Sciatic nerve (tissue), 2 donors: ENCODE measurements at regions not wholly inside any gene's neighbourhood (a gene's known extent, or its start where the extent isn't known, plus 50 kb on each side); places are given as distances from the start of the nearest gene placed in this dataset.

ENCODE experiments used
- ATAC-seq: fragments of 200-7000 bp; cut with Tn5 transposase; one replicate; pipeline ENCODE4 v1.9.1; 2020; ENCODE audit warnings: mild to moderate bottlenecking, moderate library complexity
- DNase-seq: peaks from one replicate; pipeline ENCODE4 v3.0.0-alpha.2; 2020; ENCODE audit warnings: low spot score
- intact Hi-C: fragments of 100-400 bp; cut with DNase I; formaldehyde crosslinking; loops from one replicate; pipeline ENCODE4 v1.14.2; 2022
- donor health status: DM: no; HTN: no; CAD: no.
- donor health status: DM: no; HTN: no; CAD: no.

DNA sequence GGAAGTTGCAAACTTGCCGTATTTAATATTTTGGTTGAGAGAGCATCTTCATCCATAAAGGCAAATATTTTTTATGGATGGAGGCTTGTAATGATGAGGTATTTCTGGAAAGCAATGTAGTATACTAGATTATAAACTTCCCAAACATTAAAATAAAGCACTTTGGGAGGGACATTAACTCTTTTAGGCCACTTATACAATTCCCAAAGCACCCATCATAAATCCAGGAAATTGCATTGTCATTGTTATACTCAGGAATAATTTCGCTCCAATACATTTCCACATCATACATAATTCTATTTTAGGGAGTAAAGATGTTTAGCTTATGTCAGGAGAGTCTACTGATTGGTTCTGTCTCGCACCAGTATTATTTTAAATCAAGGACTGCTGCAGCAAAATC is 212.7 kb upstream of the MKI67 start:
- ATAC-seq (no peak), DNase-seq (no peak)
- intact Hi-C loops: no loop called here

DNA sequence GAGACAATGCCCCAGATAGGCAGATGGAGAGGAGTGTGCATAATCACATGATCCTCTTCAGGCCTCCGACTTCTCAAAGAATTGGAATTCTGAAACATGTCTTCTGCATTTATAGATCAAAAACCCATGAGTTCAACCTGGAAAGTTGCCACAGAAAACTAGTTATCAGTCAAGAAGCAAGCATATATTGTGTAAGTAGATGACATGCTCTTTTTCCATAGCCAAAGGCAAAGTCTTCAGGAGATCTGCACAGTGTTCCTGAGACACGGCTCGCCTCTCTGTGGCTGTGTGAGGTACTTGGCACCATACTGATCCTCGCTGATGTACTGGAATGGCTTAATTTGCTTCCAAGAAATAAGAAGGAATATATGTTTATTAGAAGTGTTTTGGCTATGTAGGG is 213.5 kb upstream of the MKI67 start:
- DNase-seq: no peak
- no peak for ATAC-seq
- intact Hi-C loops: no loop called here

DNA sequence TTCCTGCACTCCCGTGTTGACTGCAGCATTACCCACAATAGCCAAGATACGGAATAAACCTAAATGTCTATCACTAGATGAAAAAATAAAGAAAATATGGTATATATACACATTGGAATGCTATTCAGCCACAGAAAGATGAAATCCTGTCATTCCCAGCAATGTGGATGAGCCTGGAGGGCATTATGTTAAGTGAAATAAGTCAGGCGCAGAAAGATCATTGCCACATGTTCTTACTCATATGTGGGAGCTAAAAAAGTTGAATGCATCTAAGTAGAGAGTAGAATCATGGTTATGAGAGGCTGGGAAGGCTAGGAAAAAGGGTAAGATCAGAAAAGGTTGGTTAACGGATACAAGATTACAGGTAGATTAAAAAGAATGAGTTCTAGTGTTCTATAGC is 219.1 kb upstream of the MKI67 start:
- ATAC-seq (no peak), DNase-seq (no peak)

DNA sequence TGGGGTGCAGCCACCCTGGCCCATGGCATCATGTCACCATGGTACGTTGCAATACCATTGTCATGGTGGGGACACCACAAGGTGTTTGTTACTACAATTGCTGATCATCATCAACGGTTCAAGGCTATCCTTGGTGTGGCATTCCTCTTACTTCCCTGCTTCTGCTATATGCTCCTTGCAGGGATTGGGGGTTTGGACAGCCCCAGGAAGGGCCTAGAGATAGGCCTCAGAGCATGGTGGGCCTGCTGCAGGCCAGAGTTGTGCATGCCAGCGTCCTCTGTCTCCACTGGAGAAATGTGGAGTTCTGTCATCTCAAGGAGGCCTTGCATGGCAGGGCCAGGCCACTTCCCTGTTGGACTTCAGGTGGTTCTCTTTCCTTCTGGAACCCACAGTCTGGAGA is 234.6 kb upstream of the MKI67 start:
- intact Hi-C loops: no loop called here
- no peak for ATAC-seq
- DNase-seq: no peak

More for the DNA sequence above, 219.1 kb upstream of the MKI67 start:
- intact Hi-C loops: no loop called here

DNA sequence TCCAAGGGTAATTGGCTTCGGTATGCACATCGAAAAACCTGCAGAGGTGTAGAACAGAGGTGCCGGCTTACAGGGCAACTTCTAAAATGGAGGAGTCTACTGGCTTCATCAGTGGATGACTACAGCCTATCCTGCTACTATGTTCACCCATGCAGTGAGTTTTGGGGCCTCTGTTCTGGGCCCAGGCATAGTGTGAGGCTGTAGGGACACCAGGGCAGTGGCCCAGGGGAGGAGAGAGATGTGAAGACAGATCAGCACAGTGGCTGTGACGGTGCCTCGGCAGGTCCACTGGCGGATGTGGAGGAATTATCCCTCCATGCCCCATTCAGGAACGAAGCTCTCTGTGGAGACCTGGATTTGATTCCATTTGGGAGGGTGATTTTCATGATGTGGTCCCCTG is 235.3 kb upstream of the MKI67 start:
- no peak for DNase-seq
- intact Hi-C loops: no loop called here

DNA sequence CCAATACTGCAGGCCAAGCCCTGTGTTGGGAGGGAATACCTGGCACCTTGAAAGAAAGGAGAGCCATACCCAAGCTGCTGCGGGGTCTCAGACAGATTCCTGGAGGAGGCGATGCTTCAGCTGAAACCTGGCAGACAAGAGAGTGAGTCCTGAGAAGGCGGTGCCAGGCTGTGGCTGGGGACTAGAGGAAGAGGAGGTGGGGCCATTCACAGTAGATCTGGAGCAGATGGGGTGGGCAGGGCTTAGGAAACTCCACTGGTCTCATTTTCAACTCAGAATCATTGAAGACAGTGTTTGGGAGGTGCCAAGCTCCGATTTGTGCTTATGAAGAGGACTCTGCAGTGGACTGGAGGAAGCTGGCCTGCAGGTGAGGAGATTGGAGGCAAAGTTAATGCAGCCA is 236.3 kb upstream of the MKI67 start:
- DNase-seq (no peak), ATAC-seq (no peak)
- intact Hi-C loops: no loop called here

More for the DNA sequence above, 235.3 kb upstream of the MKI67 start:
- no peak for ATAC-seq

DNA sequence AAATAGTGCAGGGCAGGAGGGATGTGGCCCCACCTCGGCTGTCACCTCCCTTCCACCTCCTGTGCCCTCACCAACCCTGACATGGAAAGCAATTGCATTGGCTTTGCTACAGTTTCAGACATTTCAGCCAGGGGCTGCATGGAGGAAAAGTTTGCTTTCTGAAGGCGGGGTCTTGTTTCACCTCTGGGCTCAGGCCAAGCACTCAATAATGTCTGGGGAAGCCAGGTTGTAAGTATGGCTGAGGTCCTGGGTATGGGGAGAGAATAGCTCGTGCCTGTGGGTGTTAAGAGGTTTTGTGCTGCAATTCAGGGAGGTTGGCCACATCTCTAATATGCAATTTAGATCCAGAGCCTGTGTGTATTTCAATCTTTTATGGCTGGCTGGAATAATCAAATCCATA is 238.4 kb upstream of the MKI67 start:
- ATAC-seq: no peak
- DNase-seq: no peak
- intact Hi-C loops: no loop called here

DNA sequence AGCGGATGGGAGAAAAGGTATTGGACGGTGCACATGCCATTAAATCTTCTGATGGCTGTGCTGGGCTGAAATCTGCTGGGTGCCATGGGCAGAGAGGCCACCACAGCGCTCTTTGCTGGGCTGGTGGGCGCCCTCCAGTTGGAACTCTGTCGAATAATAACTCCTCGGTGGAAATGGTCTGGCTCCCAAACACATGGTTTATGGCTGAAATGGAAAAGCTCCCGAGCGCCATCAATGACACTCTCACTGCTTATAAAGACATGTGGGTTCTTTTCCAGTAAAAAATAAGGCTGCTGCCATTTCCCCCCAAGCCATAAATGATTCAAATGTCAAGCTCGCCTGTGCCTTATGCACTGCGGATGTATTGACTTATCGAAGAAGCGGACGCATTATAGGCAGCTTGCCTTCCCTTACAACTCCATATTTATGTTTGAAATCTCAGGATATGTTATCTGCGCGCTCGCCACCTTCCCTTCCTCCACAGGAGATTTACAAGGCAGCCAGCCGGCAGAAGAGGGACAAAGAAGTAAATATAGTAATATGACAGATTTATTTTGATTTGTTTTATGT is 239.0 kb upstream of the MKI67 start:
- intact Hi-C loops: no loop called here
- no peak for DNase-seq
- ATAC-seq: no peak

DNA sequence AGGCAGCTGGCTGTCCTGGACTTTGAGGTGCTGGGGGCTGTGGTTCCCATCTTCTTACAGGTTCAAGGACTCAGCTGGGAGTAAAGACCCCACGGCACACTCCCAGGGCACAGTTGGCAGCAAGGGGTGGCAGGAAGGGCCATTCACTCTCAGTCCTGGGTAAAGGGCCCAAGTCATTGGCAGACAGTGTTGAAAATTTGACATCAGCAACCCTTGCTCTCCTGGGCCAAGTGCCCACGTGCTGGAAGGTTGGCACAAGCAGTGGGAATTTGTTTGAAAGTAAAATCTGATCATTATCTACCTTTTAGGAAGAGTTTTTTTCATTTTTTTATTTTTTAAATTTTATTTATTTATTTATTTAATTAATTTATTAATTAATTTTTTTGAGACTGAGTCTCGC is 241.6 kb upstream of the MKI67 start:
- ATAC-seq: no peak
- intact Hi-C loops: no loop called here
- no peak for DNase-seq

DNA sequence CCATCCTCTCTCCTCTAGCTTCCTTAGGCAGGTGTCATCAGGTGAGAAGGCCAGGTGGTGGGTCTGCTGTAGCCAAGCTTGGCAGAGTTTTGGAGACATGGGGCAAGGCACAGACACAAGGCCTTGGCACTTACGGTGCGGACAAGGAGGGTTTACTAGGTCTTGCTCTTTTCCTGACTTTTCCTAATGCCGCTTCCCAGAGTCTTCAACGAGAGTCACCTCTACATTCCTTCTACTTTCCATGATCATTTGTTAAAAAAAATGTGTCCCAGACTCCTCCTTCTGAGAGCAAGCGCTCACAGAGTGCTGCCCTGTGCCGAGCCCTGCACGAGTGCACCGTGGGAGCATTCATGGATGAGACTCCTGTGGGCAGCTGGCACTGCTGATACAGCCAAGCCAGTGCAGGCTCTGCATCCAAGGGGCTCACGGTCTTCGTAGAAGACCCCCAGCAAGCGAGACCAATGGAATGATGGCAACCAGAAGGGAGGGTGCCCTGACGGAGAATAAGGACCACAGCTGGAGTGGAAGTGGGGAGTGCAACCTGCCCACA is 243.0 kb upstream of the MKI67 start:
- no peak for DNase-seq
- ATAC-seq: no peak
- intact Hi-C loops: no loop called here

DNA sequence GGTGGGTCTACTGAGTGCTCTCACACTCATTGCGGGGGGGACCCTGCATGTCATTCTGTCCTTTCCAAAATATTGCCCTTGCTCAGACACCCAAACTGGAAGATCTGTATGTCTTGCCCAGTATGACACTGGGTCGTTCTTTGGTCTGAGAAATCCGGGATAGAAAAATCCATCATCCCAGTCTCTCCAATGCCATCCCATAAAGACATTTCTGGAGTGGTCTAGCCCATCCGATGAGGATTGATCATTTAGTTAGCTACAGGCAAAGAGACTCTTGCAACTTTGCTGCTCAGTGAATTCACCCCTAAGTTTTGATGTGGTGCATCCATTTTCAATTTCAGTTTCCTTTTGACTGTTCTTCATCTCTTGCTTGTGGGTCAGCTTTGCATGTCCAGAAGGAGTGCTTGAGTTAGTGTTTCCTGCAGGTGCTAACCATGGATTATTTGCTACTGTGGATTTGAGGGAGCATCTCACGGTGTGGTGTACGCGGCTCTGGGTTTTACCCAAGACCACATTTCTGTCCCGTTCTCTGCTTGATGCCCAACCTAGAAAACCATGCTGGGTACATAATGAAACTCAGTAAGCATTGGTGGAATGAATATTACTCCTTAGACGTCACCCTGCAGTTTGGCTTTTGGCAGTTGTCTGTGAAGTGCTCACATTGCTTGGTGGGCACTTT is 247.0 kb upstream of the MKI67 start:
- intact Hi-C loops: no loop called here
- ATAC-seq (no peak), DNase-seq (no peak)

DNA sequence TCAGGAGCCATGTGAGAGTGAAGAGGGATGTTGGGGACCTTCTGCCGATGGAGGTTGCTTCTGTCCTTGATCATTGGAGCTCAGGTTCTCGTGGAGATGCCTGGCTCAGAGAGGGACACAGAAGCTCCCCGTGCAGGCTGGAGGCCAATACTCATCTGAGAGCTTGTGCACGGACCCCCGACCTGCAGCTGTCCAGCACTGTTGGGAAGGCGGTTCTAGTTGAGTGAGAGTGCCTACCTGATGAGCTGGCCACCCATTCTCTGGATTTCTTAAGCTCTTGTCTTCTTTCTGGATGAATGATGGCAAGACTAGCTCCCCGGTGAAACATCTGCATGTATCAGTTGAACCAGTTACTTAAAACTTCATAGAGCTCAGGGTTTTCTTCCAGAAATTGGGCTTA is 247.6 kb upstream of the MKI67 start:
- no peak for ATAC-seq
- no peak for DNase-seq
- intact Hi-C loops: no loop called here

DNA sequence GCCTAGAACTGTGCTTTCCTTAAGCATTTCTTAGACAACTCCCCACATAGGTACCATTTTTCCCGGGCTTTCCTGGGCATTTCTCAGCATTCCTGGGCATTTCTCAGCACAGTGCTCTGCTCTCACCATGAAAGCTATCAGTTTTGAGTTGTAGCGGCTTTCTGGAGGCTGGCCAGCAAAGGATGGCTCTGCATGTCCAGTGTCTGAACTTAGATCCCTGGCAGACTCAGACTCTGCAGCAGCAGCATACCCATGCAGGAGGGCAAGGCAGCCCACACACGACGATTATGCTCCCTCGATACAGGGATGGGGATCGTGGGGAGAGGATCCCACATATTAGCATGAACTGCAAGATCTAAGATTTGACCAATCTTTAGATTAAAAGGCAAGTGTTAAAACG is 248.9 kb upstream of the MKI67 start:
- intact Hi-C loops: no loop called here
- no peak for ATAC-seq

DNA sequence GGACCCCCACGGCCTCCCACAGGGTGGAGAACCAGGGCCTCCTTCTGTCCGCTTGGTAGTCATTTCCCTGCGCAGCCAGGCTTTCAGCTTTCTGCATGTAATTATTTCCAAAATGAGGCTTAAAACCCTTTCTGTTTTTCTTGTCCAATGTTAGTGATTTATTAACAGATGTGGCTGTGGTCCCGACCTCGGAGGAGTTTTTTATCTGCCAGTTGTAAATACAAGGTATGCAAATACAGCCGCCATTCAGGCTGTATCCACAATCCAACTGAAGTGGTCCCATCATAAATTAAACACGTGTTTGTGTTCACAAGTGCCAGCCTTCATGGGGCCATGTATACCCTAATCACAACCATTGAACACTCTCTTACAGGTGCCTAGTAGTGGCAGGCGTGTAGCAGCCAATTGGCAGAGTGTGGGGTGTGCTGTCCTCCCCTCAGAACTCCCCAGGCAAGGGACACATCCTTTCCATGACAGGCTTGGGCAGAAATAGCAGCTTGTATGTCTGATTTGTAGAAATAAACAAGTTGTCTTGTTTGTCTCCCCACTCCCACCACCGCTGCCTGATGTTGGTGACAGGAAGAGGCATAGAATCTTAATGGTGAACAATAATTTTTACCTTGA is 251.3 kb upstream of the MKI67 start:
- intact Hi-C loops: no loop called here

More for the DNA sequence above, 248.9 kb upstream of the MKI67 start:
- no peak for DNase-seq

DNA sequence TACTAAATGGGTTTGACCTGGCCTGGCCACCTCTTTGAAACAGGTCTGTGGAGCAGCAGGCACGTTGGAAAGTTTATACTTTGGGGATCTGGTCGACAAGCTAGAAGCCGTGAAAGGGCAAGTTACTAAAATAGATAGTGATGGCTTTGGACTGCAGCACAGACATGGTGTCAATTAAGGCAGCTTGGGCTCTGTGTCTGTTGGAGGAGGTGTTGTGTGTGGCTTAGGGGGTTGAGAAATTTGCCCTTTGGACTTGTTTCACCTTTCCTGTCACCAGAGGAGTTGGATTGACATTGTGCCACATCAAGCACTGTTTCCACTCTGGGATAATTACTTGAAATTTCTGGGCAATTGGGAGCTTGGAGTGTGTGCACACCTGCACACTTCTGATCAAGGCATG is 251.8 kb upstream of the MKI67 start:
- intact Hi-C loops: no loop called here
- no peak for ATAC-seq
- no peak for DNase-seq

More for the DNA sequence above, 251.3 kb upstream of the MKI67 start:
- DNase-seq: no peak
- ATAC-seq: no peak

DNA sequence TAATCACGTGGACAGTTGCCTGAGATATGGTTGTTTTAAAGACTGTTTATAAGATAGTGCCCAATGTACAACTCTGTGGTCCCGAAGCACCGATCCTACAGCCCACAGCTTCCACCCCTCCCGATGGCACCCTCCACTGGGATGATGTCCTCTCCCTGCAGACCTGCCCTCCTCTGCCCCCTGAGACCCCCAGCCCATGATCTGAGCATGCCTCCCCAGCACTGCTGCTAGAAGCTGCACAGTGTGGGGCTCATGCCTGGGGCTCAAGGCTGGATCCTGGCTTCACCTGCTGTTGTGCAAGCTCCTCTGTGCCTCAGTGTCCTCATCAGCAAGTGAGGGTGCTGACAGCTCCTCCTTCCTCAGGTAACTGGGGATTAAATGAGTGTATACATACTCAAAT is 254.7 kb upstream of the MKI67 start:
- no peak for ATAC-seq

DNA sequence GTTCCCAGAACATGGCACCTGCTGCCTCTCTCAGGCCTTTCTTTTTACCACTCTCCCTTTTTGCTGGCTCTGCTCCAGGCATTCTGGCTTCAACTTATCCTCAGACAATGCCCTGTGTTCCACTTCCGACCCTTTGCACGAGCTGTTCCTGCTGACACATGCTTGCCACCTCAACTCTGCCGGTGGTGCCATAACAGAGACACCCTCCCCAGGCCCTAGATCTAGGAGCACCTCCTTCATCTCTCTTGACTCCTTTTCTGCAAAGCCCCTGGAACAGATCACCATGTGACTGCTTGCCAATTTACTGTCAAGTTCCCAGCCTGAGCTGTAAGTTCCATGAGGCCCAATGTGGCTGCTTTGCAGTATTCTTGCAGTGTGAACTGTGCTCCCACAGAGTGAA is 256.0 kb upstream of the MKI67 start:
- intact Hi-C loops: no loop called here
- ATAC-seq (no peak), DNase-seq (no peak)

More for the DNA sequence above, 254.7 kb upstream of the MKI67 start:
- DNase-seq: no peak
- intact Hi-C loops: no loop called here

DNA sequence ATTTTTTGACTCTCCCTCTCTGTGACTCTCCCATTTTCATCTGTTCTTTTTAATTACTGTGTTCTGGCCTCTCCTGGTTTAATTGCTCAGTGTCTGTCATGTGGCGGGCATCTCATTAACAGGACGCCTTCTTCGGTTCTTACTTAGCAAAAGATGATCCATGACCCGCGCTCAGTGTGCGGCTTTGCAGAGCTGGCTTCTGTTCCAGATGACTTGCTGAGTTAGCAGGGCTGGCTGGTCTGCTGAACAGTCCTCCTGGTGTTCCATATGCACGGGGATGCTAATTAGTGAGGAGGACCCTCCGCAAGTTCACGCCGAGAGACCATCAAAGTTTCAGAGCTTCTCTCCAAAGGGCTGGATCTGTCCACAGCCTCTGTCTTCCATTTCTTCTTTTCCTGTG is 258.6 kb upstream of the MKI67 start:
- intact Hi-C loops: no loop called here
- no peak for ATAC-seq

DNA sequence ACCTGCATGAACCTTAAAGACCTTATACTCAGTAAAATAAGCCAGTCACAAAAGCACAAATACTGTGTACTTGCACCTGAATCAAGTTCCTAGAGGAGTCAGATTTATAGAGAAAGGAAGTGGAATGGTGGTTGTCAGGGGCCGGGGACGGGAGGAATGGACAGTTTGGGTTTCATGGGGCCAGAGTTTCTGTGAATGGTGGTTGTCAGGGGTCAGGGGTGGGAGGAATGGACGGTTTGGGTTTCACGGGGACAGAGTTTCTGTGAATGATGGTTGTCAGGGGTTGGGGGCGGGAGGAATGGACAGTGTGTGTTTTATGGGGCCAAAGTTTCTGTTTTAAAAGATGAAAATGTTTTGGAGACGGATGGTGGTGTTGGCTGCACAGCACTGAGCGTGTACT is 260.0 kb upstream of the MKI67 start:
- ATAC-seq: no peak

More for the DNA sequence above, 258.6 kb upstream of the MKI67 start:
- DNase-seq: no peak

DNA sequence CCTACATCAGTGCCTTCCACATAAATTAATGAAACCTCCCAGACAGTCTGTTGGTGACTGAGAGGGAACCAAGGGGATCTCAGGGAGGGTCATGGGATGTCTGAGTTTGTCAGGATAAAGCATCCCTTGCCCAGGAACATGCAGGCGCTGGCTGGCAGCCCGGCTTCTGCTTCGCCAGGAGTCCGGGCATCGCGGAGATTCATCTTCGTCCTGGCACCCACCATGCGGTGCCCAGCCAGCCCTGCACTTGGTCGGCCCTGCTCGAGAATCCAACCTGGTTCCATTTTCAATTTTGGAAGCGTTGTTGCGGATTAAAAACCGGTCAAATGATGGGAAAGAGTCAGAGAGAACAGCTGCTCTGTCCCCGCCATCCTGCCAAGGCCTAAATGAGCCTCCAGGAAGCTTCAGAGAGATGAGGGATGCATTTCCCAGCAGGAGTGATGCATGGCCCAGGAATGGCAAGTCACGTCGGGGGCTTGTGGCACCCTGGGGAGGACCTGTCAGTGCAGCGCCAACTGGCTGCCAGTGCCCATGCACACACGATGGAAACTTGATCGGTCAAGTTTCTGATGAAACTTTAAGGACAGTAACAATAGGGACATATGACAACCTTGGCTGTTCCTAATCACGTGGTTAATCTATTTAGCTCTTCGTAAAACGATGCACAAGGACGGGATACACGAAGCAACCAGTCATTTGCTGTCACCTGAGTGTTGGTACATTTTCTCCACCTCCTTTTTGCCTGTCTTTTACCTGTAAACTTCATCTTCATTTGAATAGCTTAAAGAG is 260.8 kb upstream of the MKI67 start:
- no peak for ATAC-seq
- intact Hi-C loops: no loop called here
- no peak for DNase-seq

More for the DNA sequence above, 260.0 kb upstream of the MKI67 start:
- intact Hi-C loops: no loop called here
- DNase-seq: no peak
